ENCODE measurements at regions not wholly inside any gene's neighbourhood (a gene's known extent, or its start where the extent isn't known, plus 50 kb on each side); places are given as distances from the start of the nearest gene placed in this dataset.

- no peak overlapping the region for H3K4me3 ChIP-seq (ENCODE audit: insufficient read depth, low read length)
- no peak for TF ChIP-seq CTCF (IDR thresholded peaks at IDR 0.05; ENCODE audit: extremely low read depth, low read depth, low read length)
- H4K20me1 ChIP-seq (ENCODE audit: insufficient read depth, low read length) = no peaks in the 10 kb centered on the region
- H3K4me1 ChIP-seq (ENCODE audit: insufficient read depth, low read length) = peaks cover 1% of the 10 kb centered on the region
- H2AFZ ChIP-seq (ENCODE audit: low read length) = no peak overlapping the region
- H3K4me2 ChIP-seq (ENCODE audit: insufficient read depth, low read length) = no peak overlapping the region
- no peaks in the 10 kb centered on the region for H3K79me2 ChIP-seq (ENCODE audit: insufficient read depth, low read length)
- no peak for DNase-seq (ENCODE audit: insufficient read length, low spot score, missing footprints)
- H3K27ac ChIP-seq (ENCODE audit: low read depth, low read length) = no peak overlapping the region
- no peaks in the 10 kb centered on the region for H3K27me3 ChIP-seq (ENCODE audit: insufficient read depth, low read length)
- no peaks in the 10 kb centered on the region for H3K9me3 ChIP-seq (ENCODE audit: low read depth, low read length)
- no peaks in the 10 kb centered on the region for H3K36me3 ChIP-seq (ENCODE audit: insufficient read depth, low read length)
Measured at GRCh38 chr5:84693256-84693655, 308.6 kb upstream of the EDIL3 start.

GRCh38 chr5:84688566-84688965 lies 303.9 kb upstream of the EDIL3 start:
- peak overlapping the region; percentile 33 for H3K4me3 ChIP-seq (ENCODE audit: insufficient read depth, low read length)
- H4K20me1 ChIP-seq (ENCODE audit: insufficient read depth, low read length) = no peaks in the 10 kb centered on the region
- H3K27ac ChIP-seq (ENCODE audit: low read depth, low read length) = peak overlapping the region; percentile 75
- no peaks in the 10 kb centered on the region for H3K9me3 ChIP-seq (ENCODE audit: low read depth, low read length)
- no peaks in the 10 kb centered on the region for H3K36me3 ChIP-seq (ENCODE audit: insufficient read depth, low read length)
- TF ChIP-seq CTCF (IDR thresholded peaks at IDR 0.05; ENCODE audit: extremely low read depth, low read depth, low read length) = no peak
- peaks cover 6% of the 10 kb centered on the region for H3K4me1 ChIP-seq (ENCODE audit: insufficient read depth, low read length)
- no peaks in the 10 kb centered on the region for H3K27me3 ChIP-seq (ENCODE audit: insufficient read depth, low read length)
- no peak overlapping the region for H2AFZ ChIP-seq (ENCODE audit: low read length)
- peak overlapping the region; percentile 62 for H3K4me2 ChIP-seq (ENCODE audit: insufficient read depth, low read length)
- peak; percentile 78 for DNase-seq (ENCODE audit: insufficient read length, low spot score, missing footprints)
- no peaks in the 10 kb centered on the region for H3K79me2 ChIP-seq (ENCODE audit: insufficient read depth, low read length)

- H4K20me1 ChIP-seq (ENCODE audit: insufficient read depth, low read length) = no peaks in the 10 kb centered on the region
- H3K9me3 ChIP-seq (ENCODE audit: low read depth, low read length) = no peaks in the 10 kb centered on the region
- no peak overlapping the region for H2AFZ ChIP-seq (ENCODE audit: low read length)
- H3K4me3 ChIP-seq (ENCODE audit: insufficient read depth, low read length) = no peak overlapping the region
- no peaks in the 10 kb centered on the region for H3K27me3 ChIP-seq (ENCODE audit: insufficient read depth, low read length)
- H3K79me2 ChIP-seq (ENCODE audit: insufficient read depth, low read length) = no peaks in the 10 kb centered on the region
- no peak overlapping the region for H3K27ac ChIP-seq (ENCODE audit: low read depth, low read length)
- no peak for DNase-seq (ENCODE audit: insufficient read length, low spot score, missing footprints)
- H3K4me1 ChIP-seq (ENCODE audit: insufficient read depth, low read length) = peaks cover 6% of the 10 kb centered on the region
- no peak overlapping the region for H3K4me2 ChIP-seq (ENCODE audit: insufficient read depth, low read length)
- TF ChIP-seq CTCF (IDR thresholded peaks at IDR 0.05; ENCODE audit: extremely low read depth, low read depth, low read length) = no peak
- no peaks in the 10 kb centered on the region for H3K36me3 ChIP-seq (ENCODE audit: insufficient read depth, low read length)
Measured at GRCh38 chr5:84685121-84685894, 300.6 kb upstream of the EDIL3 start.

GRCh38 chr5:84683594-84683993 lies 298.9 kb upstream of the EDIL3 start:
- H3K4me2 ChIP-seq (ENCODE audit: insufficient read depth, low read length) = no peak overlapping the region
- H3K9me3 ChIP-seq (ENCODE audit: low read depth, low read length) = no peaks in the 10 kb centered on the region
- H3K27ac ChIP-seq (ENCODE audit: low read depth, low read length) = no peak overlapping the region
- H3K27me3 ChIP-seq (ENCODE audit: insufficient read depth, low read length) = no peaks in the 10 kb centered on the region
- no peak overlapping the region for H2AFZ ChIP-seq (ENCODE audit: low read length)
- no peak for DNase-seq (ENCODE audit: insufficient read length, low spot score, missing footprints)
- H3K36me3 ChIP-seq (ENCODE audit: insufficient read depth, low read length) = no peaks in the 10 kb centered on the region
- no peak for TF ChIP-seq CTCF (IDR thresholded peaks at IDR 0.05; ENCODE audit: extremely low read depth, low read depth, low read length)
- no peak overlapping the region for H3K4me3 ChIP-seq (ENCODE audit: insufficient read depth, low read length)
- no peaks in the 10 kb centered on the region for H3K79me2 ChIP-seq (ENCODE audit: insufficient read depth, low read length)
- peaks cover 6% of the 10 kb centered on the region for H3K4me1 ChIP-seq (ENCODE audit: insufficient read depth, low read length)
- H4K20me1 ChIP-seq (ENCODE audit: insufficient read depth, low read length) = no peaks in the 10 kb centered on the region

Measured in osteoblast (primary cell).